ENCODE measurements at regions not wholly inside any gene's neighbourhood (a gene's known extent, or its start where the extent isn't known, plus 50 kb on each side); places are given as distances from the start of the nearest gene placed in this dataset.

GRCh38 chr2:41827354-41827971 is 220.4 kb upstream of the PKDCC start:
- TF ChIP-seq EZH2phosphoT487 (IDR thresholded peaks at IDR 0.05; ENCODE audit: borderline replicate concordance, low read depth, low read length): no peak
- no peak for TF ChIP-seq CTCF (conservative IDR thresholded peaks at IDR 0.05; ENCODE audit: low read length)
- no peaks in the 10 kb centered on the region for H3K79me2 ChIP-seq (ENCODE audit: insufficient read depth, low read depth, low read length)
- no peak overlapping the region for H2AFZ ChIP-seq (ENCODE audit: low read length)
- DNase-seq (ENCODE audit: low spot score): no peak
- H3K9me2 ChIP-seq (ENCODE audit: insufficient read depth, low read length): no peaks in the 10 kb centered on the region
- H3K27ac ChIP-seq (ENCODE audit: low read depth, low read length, poor library complexity, severe bottlenecking): no peak overlapping the region
- BruUV-seq (replicated peaks): no TSS peak
- no peaks in the 10 kb centered on the region for H3K36me3 ChIP-seq (ENCODE audit: insufficient read depth, low read length)
- H3K4me1 ChIP-seq (ENCODE audit: insufficient read depth, low read length, poor library complexity, severe bottlenecking): no peaks in the 10 kb centered on the region
- intact Hi-C loops (cut with micrococcal nuclease; ENCODE audit: unreplicated experiment): no loop called here
- H4K20me1 ChIP-seq (ENCODE audit: insufficient read depth, low read length): no peaks in the 10 kb centered on the region
- H3K4me2 ChIP-seq (ENCODE audit: low read length): no peak overlapping the region
- ChIA-PET CTCF (ENCODE audit: unreplicated experiment) (no interaction called here), POLR2A (no interaction called here)
- H3K4me3 ChIP-seq (ENCODE audit: low read depth, low read length, poor library complexity, severe bottlenecking): no peak overlapping the region
- H3K9me3 ChIP-seq (ENCODE audit: low read length): no peaks in the 10 kb centered on the region

GRCh38 chr2:41828052-41828643 is 219.7 kb upstream of the PKDCC start:
- H2AFZ ChIP-seq (ENCODE audit: low read length): no peak overlapping the region
- no peaks in the 10 kb centered on the region for H3K79me2 ChIP-seq (ENCODE audit: insufficient read depth, low read depth, low read length)
- no peak for DNase-seq (ENCODE audit: low spot score)
- H3K4me1 ChIP-seq (ENCODE audit: insufficient read depth, low read length, poor library complexity, severe bottlenecking): no peaks in the 10 kb centered on the region
- no TSS peak for BruUV-seq (replicated peaks)
- H3K9me3 ChIP-seq (ENCODE audit: low read length): no peaks in the 10 kb centered on the region
- TF ChIP-seq EZH2phosphoT487 (IDR thresholded peaks at IDR 0.05; ENCODE audit: borderline replicate concordance, low read depth, low read length) (no peak), CTCF (conservative IDR thresholded peaks at IDR 0.05; ENCODE audit: low read length) (no peak)
- CTCF ChIA-PET (ENCODE audit: unreplicated experiment): no interaction called here
- intact Hi-C loops (cut with micrococcal nuclease; ENCODE audit: unreplicated experiment): no loop called here
- H3K9me2 ChIP-seq (ENCODE audit: insufficient read depth, low read length): no peaks in the 10 kb centered on the region
- no peaks in the 10 kb centered on the region for H3K36me3 ChIP-seq (ENCODE audit: insufficient read depth, low read length)
- no peak overlapping the region for H3K4me2 ChIP-seq (ENCODE audit: low read length)
- H3K27ac ChIP-seq (ENCODE audit: low read depth, low read length, poor library complexity, severe bottlenecking): no peak overlapping the region
- H3K4me3 ChIP-seq (ENCODE audit: low read depth, low read length, poor library complexity, severe bottlenecking): no peak overlapping the region
- H4K20me1 ChIP-seq (ENCODE audit: insufficient read depth, low read length): no peaks in the 10 kb centered on the region
- POLR2A ChIA-PET: interaction anchor here (0.6 kb wide), 1 partner anchor 191 kb away, joined by 4 read pairs; no protein-coding TSS in a partner anchor

GRCh38 chr2:41829052-41829451 is 218.8 kb upstream of the PKDCC start:
- BruUV-seq (replicated peaks): no TSS peak
- Histone ChIP-seq H3K36me3 (ENCODE audit: insufficient read depth, low read length) (no peaks in the 10 kb centered on the region), H3K9me3 (ENCODE audit: low read length) (no peaks in the 10 kb centered on the region), H3K27ac (ENCODE audit: low read depth, low read length, poor library complexity, severe bottlenecking) (no peak overlapping the region), H3K4me3 (ENCODE audit: low read depth, low read length, poor library complexity, severe bottlenecking) (no peak overlapping the region), H2AFZ (ENCODE audit: low read length) (no peak overlapping the region), H3K4me1 (ENCODE audit: insufficient read depth, low read length, poor library complexity, severe bottlenecking) (no peaks in the 10 kb centered on the region), H3K4me2 (ENCODE audit: low read length) (no peak overlapping the region), H3K79me2 (ENCODE audit: insufficient read depth, low read depth, low read length) (no peaks in the 10 kb centered on the region), H3K9me2 (ENCODE audit: insufficient read depth, low read length) (no peaks in the 10 kb centered on the region), H4K20me1 (ENCODE audit: insufficient read depth, low read length) (no peaks in the 10 kb centered on the region)
- POLR2A ChIA-PET: no interaction called here
- intact Hi-C loops (cut with micrococcal nuclease; ENCODE audit: unreplicated experiment): no loop called here
- DNase-seq (ENCODE audit: low spot score): no peak
- TF ChIP-seq EZH2phosphoT487 (IDR thresholded peaks at IDR 0.05; ENCODE audit: borderline replicate concordance, low read depth, low read length) (no peak), CTCF (conservative IDR thresholded peaks at IDR 0.05; ENCODE audit: low read length) (no peak)
- CTCF ChIA-PET (ENCODE audit: unreplicated experiment): no interaction called here
